Gastrocnemius medialis (tissue), 4 donors: ENCODE measurements at regions not wholly inside any gene's neighbourhood (a gene's known extent, or its start where the extent isn't known, plus 50 kb on each side); places are given as distances from the start of the nearest gene placed in this dataset.
A peak's percentile ranks its signal among the peaks of the same experiment; 100 is the strongest.
"Not testable (repeated sequence)": the region's sequence is repeated elsewhere in the genome, so short reads cannot be mapped to it uniquely, and the experiment has no call there.

ENCODE experiments used
- ATAC-seq, 2 donors: fragments of 150-250 bp; one replicate each; pipeline ENCODE4 v1.9.1; 2016
- DNase-seq, 2 donors: peaks; one replicate each; pipeline ENCODE4 v3.0.0-alpha.2; 2019
- H3K27ac ChIP-seq, 4 donors: fragments of 200-600 bp; sonication (generic); 1 replicate in 1 of 4; 2 replicates in 3 of 4; pipeline ENCODE4 v1.5.1; 2016 to 2018; ENCODE audit warnings: mild to moderate bottlenecking in 2 of 4, moderate library complexity in 1 of 4
- H3K27me3 ChIP-seq, 3 donors: fragments of 200-600 bp; sonication (generic) in 2 of 3; 1 replicate in 1 of 3; 2 replicates in 2 of 3; pipeline versions ENCODE4 v1.5.1 to v1.6.0; 2016 to 2019; ENCODE audit warnings: mild to moderate bottlenecking in 1 of 3, moderate library complexity in 1 of 3
- H3K36me3 ChIP-seq, 2 donors: fragments of 200-600 bp; sonication (generic) in 1 of 2; one replicate each; pipeline ENCODE4 v1.5.1; 2017 to 2018
- H3K4me1 ChIP-seq, 2 donors: fragments of 200-600 bp; sonication (generic) in 1 of 2; one replicate each; pipeline ENCODE4 v1.5.1; 2016 to 2017; ENCODE audit warnings: mild to moderate bottlenecking in 2 of 2
- H3K4me3 ChIP-seq, 4 donors: fragments of 200-600 bp; sonication (generic) in 3 of 4; 1 replicate in 1 of 4; 2 replicates in 3 of 4; pipeline ENCODE4 v1.5.1; 2016 to 2019; ENCODE audit warnings: mild to moderate bottlenecking in 2 of 4
- H3K9me3 ChIP-seq, 3 donors: fragments of 200-600 bp; sonication (generic) in 2 of 3; 1 replicate in 1 of 3; 2 replicates in 2 of 3; pipeline ENCODE4 v1.5.1; 2016 to 2019
- CTCF ChIP-seq, 5 experiments: fragments of 450-650 bp in 3 of 5; fragments of 200-600 bp in 2 of 5; sonication (generic) in 2 of 5; IDR thresholded peaks in 4 of 5; conservative IDR thresholded peaks in 1 of 5; 1 replicate in 4 of 5; 2 replicates in 1 of 5; pipeline ENCODE4 v1.5.1; 2016 to 2019; ENCODE audit warnings: antibody characterized with exemption in 5 of 5, mild to moderate bottlenecking in 3 of 5, moderate library complexity in 3 of 5
- POLR2A ChIP-seq, 2 donors: fragments of 450-650 bp; IDR thresholded peaks; one replicate each; pipeline ENCODE4 v1.6.1; 2017; ENCODE audit warnings: antibody characterized with exemption in 2 of 2, mild to moderate bottlenecking in 2 of 2, moderate library complexity in 2 of 2
- in situ Hi-C, 4 donors: fragments of 200-750 bp; cut with MboI; loops; one replicate each; pipeline versions ENCODE4 v1.15.0 to v1.8.0; 2017; ENCODE audit warnings: low sequenced_read_pairs in 4 of 4
- intact Hi-C: fragments of 100-400 bp; cut with DNase I; formaldehyde crosslinking; loops from one replicate; pipeline ENCODE4 v1.15.1; 2023; ENCODE audit warnings: low total_unique reads

DNA sequence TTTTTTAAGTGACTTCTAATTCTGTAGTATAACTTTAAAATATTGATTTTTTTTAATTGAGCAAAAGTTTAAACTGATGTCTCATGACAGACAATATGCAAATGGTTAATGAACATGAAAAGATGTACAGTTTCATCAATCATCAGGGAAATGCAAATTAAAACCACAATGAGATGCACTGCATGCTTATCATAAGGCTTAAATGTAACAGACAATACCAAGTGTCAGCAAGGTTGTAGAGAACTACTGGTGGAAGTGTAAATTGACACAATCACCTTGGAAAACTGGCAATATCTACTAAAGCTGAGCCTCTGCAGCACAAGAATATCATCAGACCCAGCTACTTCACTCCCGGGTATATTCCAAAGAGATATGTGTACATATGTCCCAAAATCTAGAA lies 70.2 kb upstream of the DAPP1 start:
- TF ChIP-seq POLR2A (IDR thresholded peaks at IDR 0.05) (no peak), CTCF (IDR thresholded peaks at IDR 0.05 in 4 of 5, conservative IDR thresholded peaks at IDR 0.05 in 1 of 5) (no peak)
- Histone ChIP-seq H3K9me3 (no peaks in the 10 kb centered on the region), H3K27ac (no peak overlapping the region), H3K4me3 (no peak overlapping the region), H3K36me3 (no peaks in the 10 kb centered on the region), H3K4me1 (peaks cover 14 to 15% of the 10 kb centered on the region in 2 donors), H3K27me3 (no peaks in the 10 kb centered on the region)
- intact Hi-C loops (no loop called here), in situ Hi-C loops (no loop called here)
- DNase-seq (no peak), ATAC-seq (no peak)

DNA sequence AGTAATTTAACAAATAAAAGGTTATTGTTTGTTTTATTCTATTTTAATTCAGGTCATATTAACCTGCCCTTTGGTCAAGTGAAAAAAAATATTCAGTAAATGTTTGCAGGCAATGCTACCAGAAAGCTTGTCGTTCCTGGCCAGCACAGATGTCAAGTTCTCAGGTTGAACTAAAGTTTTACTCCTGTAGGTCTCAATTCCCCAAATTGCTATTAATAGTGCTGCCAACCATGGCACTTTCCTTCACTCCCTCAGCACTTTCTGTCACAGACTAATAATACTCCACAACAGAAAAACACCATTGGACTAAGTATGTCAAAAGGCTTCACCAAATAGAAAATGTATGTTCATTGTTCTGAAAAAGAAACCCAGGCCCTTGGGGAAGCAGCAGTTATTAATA lies 79.2 kb upstream of the C4orf54 start:
- no peaks in the 10 kb centered on the region for H3K9me3 ChIP-seq
- H3K4me3 ChIP-seq: no peak overlapping the region
- H3K36me3 ChIP-seq: no peaks in the 10 kb centered on the region
- TF ChIP-seq CTCF (IDR thresholded peaks at IDR 0.05 in 4 of 5, conservative IDR thresholded peaks at IDR 0.05 in 1 of 5) (no peak), POLR2A (IDR thresholded peaks at IDR 0.05) (no peak)
- in situ Hi-C loops (no loop called here), intact Hi-C loops (no loop called here)
- H3K4me1 ChIP-seq: peaks cover 14 to 20% of the 10 kb centered on the region in 2 donors
- DNase-seq (no peak), ATAC-seq (peak; percentile 72 to 82)
- H3K27ac ChIP-seq: peak overlapping the region; percentile 24 to 73 (median 66)
- no peaks in the 10 kb centered on the region for H3K27me3 ChIP-seq

DNA sequence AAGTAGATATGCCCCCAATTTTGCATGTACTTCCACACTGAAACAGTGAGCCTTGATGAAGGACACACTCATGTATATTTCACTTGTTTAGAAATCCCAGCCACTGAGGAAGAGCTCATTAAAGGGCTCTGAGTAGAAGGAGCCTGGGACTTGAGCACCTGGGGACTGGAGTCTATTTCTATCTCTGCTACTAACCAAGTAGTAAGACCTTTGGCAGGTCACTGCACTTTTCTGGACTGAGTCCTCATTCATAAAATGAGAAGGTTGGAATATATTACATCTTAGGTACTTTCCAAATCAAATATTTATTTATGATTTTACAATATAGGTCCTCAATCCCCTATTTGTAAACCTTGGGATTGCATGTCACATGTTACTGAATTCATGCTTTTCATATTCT lies 78.2 kb upstream of the C4orf54 start:
- peak; percentile 70 to 72 for ATAC-seq
- Histone ChIP-seq H3K9me3 (no peaks in the 10 kb centered on the region), H3K27me3 (no peaks in the 10 kb centered on the region), H3K4me3 (no peak overlapping the region), H3K27ac (peak overlapping the region; percentile 24 to 73 (median 66)), H3K4me1 (peaks cover 14 to 20% of the 10 kb centered on the region in 2 donors), H3K36me3 (no peaks in the 10 kb centered on the region)
- in situ Hi-C loops: no loop called here
- intact Hi-C loops: no loop called here
- no peak for DNase-seq
- TF ChIP-seq CTCF (IDR thresholded peaks at IDR 0.05 in 4 of 5, conservative IDR thresholded peaks at IDR 0.05 in 1 of 5) (no peak), POLR2A (IDR thresholded peaks at IDR 0.05) (no peak)

DNA sequence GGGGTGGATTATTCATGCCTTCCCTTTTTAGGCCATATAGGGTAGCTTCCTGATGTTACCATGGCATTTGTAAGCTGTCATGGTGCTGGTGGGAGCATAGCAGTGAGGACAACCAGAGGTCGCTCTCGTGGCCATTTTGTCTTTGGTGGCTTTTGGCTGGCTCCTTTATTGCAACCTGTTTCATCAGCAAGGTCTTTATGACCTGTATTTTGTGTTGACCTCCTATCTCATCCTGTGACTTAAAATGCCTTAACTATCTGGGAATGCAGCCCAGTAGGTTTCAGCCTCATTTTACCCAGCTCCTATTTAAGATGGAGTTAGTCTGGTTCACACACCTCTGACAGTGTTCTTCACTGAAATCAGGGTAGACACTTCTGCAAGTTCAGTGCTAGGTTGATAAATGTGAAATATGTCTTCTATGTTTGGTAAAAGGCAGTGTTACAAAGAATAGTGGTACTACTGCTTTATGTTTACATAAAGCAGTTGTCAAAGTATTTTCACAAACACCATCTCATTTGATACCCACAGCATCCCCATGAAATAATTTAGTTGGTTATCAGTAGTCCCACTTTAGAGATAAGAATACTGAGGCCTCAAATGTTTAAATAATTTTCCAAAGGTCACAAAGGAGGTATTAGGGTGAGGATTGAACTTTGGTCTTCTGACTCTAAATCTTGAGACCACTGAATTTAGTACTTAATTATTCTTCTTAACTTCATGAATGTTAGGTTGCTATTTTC lies 77.1 kb upstream of the C4orf54 start:
- no peaks in the 10 kb centered on the region for H3K9me3 ChIP-seq
- no peak overlapping the region for H3K4me3 ChIP-seq
- no peaks in the 10 kb centered on the region for H3K27me3 ChIP-seq
- intact Hi-C loops: no loop called here
- peak overlapping the region in 1 of 4 donors; percentile 63 for H3K27ac ChIP-seq
- no peak for ATAC-seq
- DNase-seq: no peak
- no peak for TF ChIP-seq POLR2A (IDR thresholded peaks at IDR 0.05)
- no peak for TF ChIP-seq CTCF (IDR thresholded peaks at IDR 0.05 in 4 of 5, conservative IDR thresholded peaks at IDR 0.05 in 1 of 5)
- H3K36me3 ChIP-seq: no peaks in the 10 kb centered on the region
- H3K4me1 ChIP-seq: peaks cover 14 to 20% of the 10 kb centered on the region in 2 donors
- in situ Hi-C loops: no loop called here

DNA sequence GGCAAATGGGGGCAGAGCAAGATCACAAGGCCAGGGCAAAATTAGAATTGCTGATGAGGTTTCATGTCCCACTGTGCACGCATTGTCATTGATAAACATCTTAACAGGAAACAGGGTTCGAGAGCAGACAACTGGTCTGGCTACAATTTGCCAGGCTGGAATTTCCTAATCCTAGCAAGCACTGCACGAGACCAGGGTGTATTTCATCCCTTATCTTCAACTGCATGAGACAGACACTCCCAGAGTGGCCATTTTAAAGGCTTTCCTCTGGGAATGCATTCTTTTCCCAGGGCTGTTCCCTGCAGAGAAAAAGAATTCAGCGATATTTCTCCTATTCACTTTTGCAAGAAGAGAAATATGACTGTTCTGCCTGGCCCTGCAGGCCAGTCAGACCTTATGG lies 75.8 kb upstream of the C4orf54 start:
- in situ Hi-C loops, intact Hi-C loops: not testable (repeated sequence)

More for the DNA sequence above, 75.8 kb upstream of the C4orf54 start:
- H3K4me3 ChIP-seq, H3K9me3 ChIP-seq, ATAC-seq, H3K27me3 ChIP-seq, H3K27ac ChIP-seq, H3K36me3 ChIP-seq, DNase-seq: not testable (repeated sequence)
- peaks cover 14 to 20% of the 10 kb centered on the region in 2 donors for H3K4me1 ChIP-seq
